HepG2 (cell line): ENCODE measurements at regions not wholly inside any gene's neighbourhood (a gene's known extent, or its start where the extent isn't known, plus 50 kb on each side); places are given as distances from the start of the nearest gene placed in this dataset.

ENCODE experiments used
- ATAC-seq: fragments of 200-7000 bp; cut with Tn5 transposase; 3 replicates; pipeline ENCODE4 v1.9.1; 2020; ENCODE audit warnings: mild to moderate bottlenecking, moderate library complexity
- BruUV-seq: library from RNA; stranded (reverse); fragments of 400-500 nt; replicated peaks from 2 replicates; lab custom pipeline; 2021; lab: Mats Ljungman, UMichigan
- CTCF ChIA-PET: fragments of 300-600 bp; formaldehyde crosslinking; extraction: SDS; loops from one replicate; lab custom pipeline; 2021; ENCODE audit warnings: low total read pairs, inconsistent platforms, low intra/inter-chr PET ratio; lab: Yijun Ruan, JAX
- POLR2A ChIA-PET: fragments of 350-600 bp; sonication (Branson Sonifier 250); formaldehyde crosslinking; loops from one replicate; lab custom pipeline; 2020; ENCODE audit warnings: antibody characterized with exemption, inconsistent platforms; lab: Yijun Ruan, JAX
- DNase-seq: peaks from one replicate; pipeline ENCODE4 v3.0.0-alpha.2; 2015; ENCODE audit warnings: low spot score
- FAIRE-seq: peaks from 3 replicates; lab custom pipeline; 2011; peaks lifted over from hg19 to GRCh38; lab: Jason Lieb, UNC
- H2AFZ ChIP-seq: one replicate; pipeline ENCODE4 v1.6.1; 2011; ENCODE audit warnings: low read length, inconsistent platforms
- H3K27ac ChIP-seq: fragments of 300-600 bp; 3 replicates; pipeline ENCODE4 v1.8.0; 2011; ENCODE audit warnings: mixed run types, mild to moderate bottlenecking, mixed read lengths, low read length, inconsistent platforms; ENCODE audit not compliant: insufficient read depth; ENCODE audit errors: extremely low read length
- H3K27me3 ChIP-seq, 2 experiments: fragments of 200-600 bp in 1 of 2; 2 replicates in 1 of 2; 3 replicates in 1 of 2; pipeline versions ENCODE4 v1.6.0 to v1.8.0; 2011; ENCODE audit warnings: low read length in 2 of 2, mild to moderate bottlenecking in 2 of 2, moderate library complexity in 2 of 2, inconsistent platforms in 1 of 2; ENCODE audit not compliant: insufficient read depth in 2 of 2, control insufficient read depth in 1 of 2
- H3K36me3 ChIP-seq, 2 experiments: fragments of 200-600 bp in 1 of 2; replicated peaks in 1 of 2; 2 replicates in 1 of 2; 3 replicates in 1 of 2; pipeline versions ENCODE4 v1.5.1 to v1.8.0; 2011; ENCODE audit warnings: low read length in 2 of 2, inconsistent platforms in 1 of 2; ENCODE audit not compliant: insufficient read depth in 2 of 2, control insufficient read depth in 1 of 2
- H3K4me1 ChIP-seq: 2 replicates; pipeline ENCODE4 v1.5.1; 2012; ENCODE audit warnings: low read length, inconsistent platforms; ENCODE audit not compliant: insufficient read depth
- H3K4me2 ChIP-seq: 2 replicates; pipeline ENCODE4 v1.6.0; 2011; ENCODE audit warnings: low read depth, low read length, inconsistent platforms
- H3K4me3 ChIP-seq, 3 experiments: fragments of 200-600 bp in 1 of 3; sonication (generic), shearing (Covaris generic) in 1 of 3; replicated peaks in 1 of 3; 2 replicates each; pipeline ENCODE4 v1.5.1; 2011 to 2016; ENCODE audit warnings: low read length in 3 of 3, inconsistent platforms in 2 of 3, low read depth in 2 of 3, mild to moderate bottlenecking in 2 of 3, control low read depth in 1 of 3, mixed read lengths in 1 of 3; ENCODE audit not compliant: insufficient read depth in 1 of 3
- H3K79me2 ChIP-seq: one replicate; pipeline ENCODE4 v1.6.1; 2011; ENCODE audit warnings: low read length, inconsistent platforms; ENCODE audit not compliant: insufficient read depth
- H3K9ac ChIP-seq: 2 replicates; pipeline ENCODE4 v1.6.0; 2011; ENCODE audit warnings: mild to moderate bottlenecking, low read depth, low read length, inconsistent platforms; ENCODE audit not compliant: insufficient read depth
- H3K9me3 ChIP-seq: 2 replicates; pipeline ENCODE4 v1.5.1; 2012; ENCODE audit warnings: mild to moderate bottlenecking, low read length
- H4K20me1 ChIP-seq: 2 replicates; pipeline ENCODE4 v1.6.0; 2011; ENCODE audit warnings: inconsistent platforms, mild to moderate bottlenecking, low read length, moderate library complexity; ENCODE audit not compliant: insufficient read depth
- ARNT ChIP-seq: fragments of 450-650 bp; IDR thresholded peaks from 2 replicates; pipeline ENCODE4 v1.6.1; 2017
- CBX5 ChIP-seq: sonication (generic); formaldehyde crosslinking; IDR thresholded peaks from 2 replicates; pipeline ENCODE4 v1.4.0; 2020; ENCODE audit warnings: missing genetic modification reagents, borderline replicate concordance
- HNF4A ChIP-seq: sonication (generic); formaldehyde crosslinking; IDR thresholded peaks from 2 replicates; pipeline ENCODE4 v1.4.0; 2020; ENCODE audit warnings: missing genetic modification reagents
- KAT2B ChIP-seq: fragments of 150-350 bp; IDR thresholded peaks from 2 replicates; pipeline ENCODE4 v1.6.1; 2014; ENCODE audit warnings: low read depth, low read length, borderline replicate concordance
- ZNF121 ChIP-seq: sonication (generic); formaldehyde crosslinking; IDR thresholded peaks from 2 replicates; pipeline ENCODE4 v1.5.0; 2020; ENCODE audit warnings: mild to moderate bottlenecking, missing genetic modification reagents
- ZNF264 ChIP-seq: sonication (generic); formaldehyde crosslinking; IDR thresholded peaks from 2 replicates; pipeline ENCODE4 v1.4.0; 2020; ENCODE audit warnings: missing genetic modification reagents
- WGBS: methylation state at CpG from one replicate; pipeline ENCODE4 v1.1.6; 2017; ENCODE audit warnings: low lambda C conversion rate; 5-methylcytosine and 5-hydroxymethylcytosine counted together
- in situ Hi-C: cut with HindIII; loops from 2 replicates; pipeline ENCODE4 v1.10.0; 2017; ENCODE audit warnings: low pct_unique_long_range_greater_than_20kb; ENCODE audit not compliant: extremely low pct_ligation_motif_present
- intact Hi-C: fragments of 100-400 bp; cut with micrococcal nuclease; formaldehyde crosslinking; loops from one replicate; pipeline ENCODE4 v1.10.0; 2022; ENCODE audit not compliant: unreplicated experiment

DNA sequence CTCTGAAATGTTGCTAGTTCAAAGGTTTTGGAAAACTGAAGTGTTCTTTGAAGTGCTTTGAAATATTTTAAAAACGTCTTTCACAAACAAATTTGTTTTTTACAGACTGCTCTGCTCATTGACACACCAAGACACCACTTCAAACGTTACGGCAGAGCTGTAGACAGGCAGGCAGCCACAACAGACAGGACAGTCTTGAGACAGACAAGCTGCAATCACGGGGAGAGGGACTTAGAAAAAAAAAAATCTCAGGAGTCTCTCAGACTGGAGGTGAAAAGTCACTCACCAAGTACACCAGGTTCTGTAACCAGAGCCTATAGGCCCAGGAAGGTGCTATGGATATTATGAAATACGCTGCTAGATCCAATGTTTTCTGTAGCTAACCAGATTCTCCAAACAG, 135.4 kb downstream of the ISL1 start:
- Histone ChIP-seq H3K9me3 (no peaks in the 10 kb centered on the region), H3K4me1 (no peaks in the 10 kb centered on the region), H3K4me3 (no peak overlapping the region), H4K20me1 (no peaks in the 10 kb centered on the region), H2AFZ (no peak overlapping the region), H3K4me2 (no peak overlapping the region), H3K27me3 (no peaks in the 10 kb centered on the region; a peak in 1 of 5 replicates), H3K36me3 (no peaks in the 10 kb centered on the region), H3K27ac (no peak overlapping the region), H3K79me2 (no peaks in the 10 kb centered on the region), H3K9ac (no peak overlapping the region)
- in situ Hi-C loops: no loop called here
- no peak for DNase-seq
- BruUV-seq: no TSS peak
- intact Hi-C loops: no loop called here
- no peak for TF ChIP-seq ZNF121 (CRISPR knock-in tag)
- no peak for TF ChIP-seq CBX5
- no peak for TF ChIP-seq HNF4A (CRISPR knock-in tag)
- no peak for FAIRE-seq
- 15% methylated on average over 5 of the region's 5 CpGs for WGBS
- ChIA-PET CTCF (no interaction called here), POLR2A (no interaction called here)
- no peak for ATAC-seq

DNA sequence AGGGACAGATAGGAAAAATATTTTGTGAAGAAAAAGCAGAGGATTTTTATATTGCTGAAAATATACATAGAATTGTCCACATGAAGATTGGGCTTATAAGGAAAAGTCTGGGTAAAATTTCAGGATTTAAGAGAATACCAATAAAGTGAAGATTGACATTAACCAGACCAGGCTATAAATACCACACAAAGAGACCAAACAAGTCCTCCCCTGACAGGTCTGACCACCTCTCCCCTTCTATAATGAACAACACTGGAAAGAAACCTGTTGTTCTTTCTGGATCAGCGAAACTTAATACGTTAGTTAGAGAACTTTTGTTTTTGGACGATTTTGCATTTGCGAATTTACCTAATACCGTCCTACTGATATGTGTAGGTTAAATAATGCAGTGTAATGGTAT, 138.3 kb downstream of the ISL1 start:
- ChIA-PET CTCF (no interaction called here), POLR2A (no interaction called here)
- intact Hi-C loops: no loop called here
- Histone ChIP-seq H3K4me2 (no peak overlapping the region), H3K79me2 (no peaks in the 10 kb centered on the region), H3K27me3 (no peaks in the 10 kb centered on the region; a peak in 1 of 5 replicates), H3K9ac (no peak overlapping the region), H2AFZ (no peak overlapping the region), H3K4me1 (no peaks in the 10 kb centered on the region)
- no TSS peak for BruUV-seq
- FAIRE-seq: no peak
- TF ChIP-seq KAT2B (no peak), ZNF264 (no peak), ARNT (no peak)
- TF ChIP-seq, all 625 proteins: peak for 0
- in situ Hi-C loops: no loop called here
- WGBS: 17% methylated on average over 5 of the region's 5 CpGs
- Histone ChIP-seq H3K27ac (no peak overlapping the region), H3K9me3 (no peaks in the 10 kb centered on the region), H3K36me3 (no peaks in the 10 kb centered on the region), H4K20me1 (no peaks in the 10 kb centered on the region), H3K4me3 (no peak overlapping the region)
- ATAC-seq (no peak), DNase-seq (no peak)
